ENCODE measurements at regions not wholly inside any gene's neighbourhood (a gene's known extent, or its start where the extent isn't known, plus 50 kb on each side); places are given as distances from the start of the nearest gene placed in this dataset.

GRCh38 chr5:104199771-104200170, 637.2 kb upstream of the NUDT12 start:
- FAIRE-seq (no peak), DNase-seq (no peak)
- H3K4me3 ChIP-seq (ENCODE audit: low read length in 3 of 3), result no peak overlapping the region
- H3K9ac ChIP-seq (ENCODE audit: low read length in 3 of 3), result no peak overlapping the region
- H3K27me3 ChIP-seq (ENCODE audit: control insufficient read depth, insufficient read depth, low read length), result no peaks in the 10 kb centered on the region
- H3K27ac ChIP-seq (ENCODE audit: low read depth in 2 of 2, low read length in 2 of 2), result no peak overlapping the region
- H3K4me1 ChIP-seq (ENCODE audit: control insufficient read depth in 2 of 3, insufficient read depth in 2 of 3, low read depth in 1 of 3, low read length in 3 of 3), result no peaks in the 10 kb centered on the region
- no peak for TF ChIP-seq CTCF (IDR thresholded peaks at IDR 0.05; ENCODE audit: borderline replicate concordance, extremely low read depth, insufficient read depth)
- no peaks in the 10 kb centered on the region for H3K9me3 ChIP-seq (ENCODE audit: control insufficient read depth in 2 of 3, insufficient read depth in 1 of 3, low read length in 3 of 3)
- intact Hi-C loops (cut with DNase I), result no loop called here
- H3K36me3 ChIP-seq (ENCODE audit: control insufficient read depth in 2 of 3, insufficient read depth in 3 of 3, low read length in 3 of 3), result no peaks in the 10 kb centered on the region

DNA sequence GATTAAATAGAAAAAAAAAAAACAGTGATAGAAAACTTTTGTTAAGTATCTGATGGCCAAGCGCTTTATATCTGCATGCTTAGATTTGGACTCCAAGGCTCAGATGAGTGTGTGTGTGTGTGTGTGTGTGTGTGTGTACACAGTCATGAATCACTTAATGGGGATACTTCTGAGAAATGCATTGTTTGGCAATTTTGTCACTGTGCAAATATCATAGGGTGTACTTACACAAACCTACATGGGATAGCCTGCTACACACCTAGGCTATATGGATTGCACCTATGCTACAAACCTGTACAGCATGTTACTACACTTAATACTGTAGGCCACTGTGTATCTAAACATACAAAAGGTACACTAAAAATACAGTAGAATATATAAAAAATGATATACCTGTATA, 635.6 kb upstream of the NUDT12 start:
- Histone ChIP-seq H3K9ac (ENCODE audit: low read length in 3 of 3) (no peak overlapping the region), H3K4me3 (ENCODE audit: low read length in 3 of 3) (no peak overlapping the region), H3K4me1 (ENCODE audit: control insufficient read depth in 2 of 3, insufficient read depth in 2 of 3, low read depth in 1 of 3, low read length in 3 of 3) (no peaks in the 10 kb centered on the region), H3K9me3 (ENCODE audit: control insufficient read depth in 2 of 3, insufficient read depth in 1 of 3, low read length in 3 of 3) (no peaks in the 10 kb centered on the region), H3K36me3 (ENCODE audit: control insufficient read depth in 2 of 3, insufficient read depth in 3 of 3, low read length in 3 of 3) (no peaks in the 10 kb centered on the region), H3K27ac (ENCODE audit: low read depth in 2 of 2, low read length in 2 of 2) (no peak overlapping the region), H3K27me3 (ENCODE audit: control insufficient read depth, insufficient read depth, low read length) (no peaks in the 10 kb centered on the region)
- no peak for TF ChIP-seq CTCF (IDR thresholded peaks at IDR 0.05; ENCODE audit: borderline replicate concordance, extremely low read depth, insufficient read depth)
- DNase-seq (no peak), FAIRE-seq (no peak)
- intact Hi-C loops (cut with DNase I), result no loop called here

DNA sequence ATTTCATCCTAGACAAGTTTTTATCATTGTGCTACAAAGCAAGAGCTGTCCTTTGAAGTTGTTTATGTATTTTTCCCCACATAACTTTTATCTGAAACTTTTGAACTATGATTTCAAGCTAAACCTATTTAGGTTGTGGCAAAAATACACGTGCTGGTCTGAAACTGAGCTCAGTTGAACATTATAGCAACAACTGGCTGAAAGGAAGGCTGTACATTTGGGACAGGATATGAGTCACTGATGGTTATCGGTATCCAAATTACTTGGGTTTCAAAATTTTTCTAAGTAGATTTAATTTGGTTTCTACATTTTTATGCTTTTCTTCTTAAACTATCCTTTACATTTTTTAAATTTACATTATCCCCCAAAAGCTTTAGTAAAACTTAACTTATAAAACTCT, 627.3 kb upstream of the NUDT12 start:
- intact Hi-C loops (cut with DNase I), result no loop called here
- H3K27ac ChIP-seq (ENCODE audit: low read depth in 2 of 2, low read length in 2 of 2), result no peak overlapping the region
- no peaks in the 10 kb centered on the region for H3K36me3 ChIP-seq (ENCODE audit: control insufficient read depth in 2 of 3, insufficient read depth in 3 of 3, low read length in 3 of 3)
- H3K9me3 ChIP-seq (ENCODE audit: control insufficient read depth in 2 of 3, insufficient read depth in 1 of 3, low read length in 3 of 3), result no peaks in the 10 kb centered on the region
- no peak for TF ChIP-seq CTCF (IDR thresholded peaks at IDR 0.05; ENCODE audit: borderline replicate concordance, extremely low read depth, insufficient read depth)
- no peak overlapping the region for H3K9ac ChIP-seq (ENCODE audit: low read length in 3 of 3)
- no peaks in the 10 kb centered on the region for H3K27me3 ChIP-seq (ENCODE audit: control insufficient read depth, insufficient read depth, low read length)
- no peak for FAIRE-seq
- no peaks in the 10 kb centered on the region for H3K4me1 ChIP-seq (ENCODE audit: control insufficient read depth in 2 of 3, insufficient read depth in 2 of 3, low read depth in 1 of 3, low read length in 3 of 3)
- DNase-seq, result no peak
- no peak overlapping the region for H3K4me3 ChIP-seq (ENCODE audit: low read length in 3 of 3)

DNA sequence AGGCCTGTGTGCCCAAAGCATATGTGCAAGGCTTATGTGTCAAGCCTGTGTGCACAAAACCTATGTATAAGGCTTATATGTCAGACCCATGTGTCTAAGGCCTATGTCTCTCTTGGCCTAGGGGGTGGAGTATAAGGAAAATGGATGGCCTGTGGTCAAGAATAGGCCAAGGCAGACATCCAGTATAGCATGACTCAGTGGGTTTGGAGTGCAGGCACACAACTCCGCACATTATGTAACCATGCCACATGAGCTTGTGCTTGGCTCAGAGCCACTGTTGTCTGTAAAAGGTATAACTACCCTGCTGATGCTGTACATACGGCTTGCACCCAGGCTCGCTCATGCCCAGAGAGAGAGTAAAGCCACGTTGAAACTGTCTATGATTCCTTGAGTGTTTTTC, 626.4 kb upstream of the NUDT12 start:
- intact Hi-C loops (cut with DNase I), result no loop called here
- no peak for FAIRE-seq

More for the DNA sequence above, 626.4 kb upstream of the NUDT12 start:
- H3K27ac ChIP-seq (ENCODE audit: low read depth in 2 of 2, low read length in 2 of 2), result no peak overlapping the region
- no peak overlapping the region for H3K9ac ChIP-seq (ENCODE audit: low read length in 3 of 3)
- no peaks in the 10 kb centered on the region for H3K27me3 ChIP-seq (ENCODE audit: control insufficient read depth, insufficient read depth, low read length)
- no peak overlapping the region for H3K4me3 ChIP-seq (ENCODE audit: low read length in 3 of 3)
- no peaks in the 10 kb centered on the region for H3K9me3 ChIP-seq (ENCODE audit: control insufficient read depth in 2 of 3, insufficient read depth in 1 of 3, low read length in 3 of 3)
- H3K4me1 ChIP-seq (ENCODE audit: control insufficient read depth in 2 of 3, insufficient read depth in 2 of 3, low read depth in 1 of 3, low read length in 3 of 3), result no peaks in the 10 kb centered on the region
- no peak for TF ChIP-seq CTCF (IDR thresholded peaks at IDR 0.05; ENCODE audit: borderline replicate concordance, extremely low read depth, insufficient read depth)
- DNase-seq, result no peak
- H3K36me3 ChIP-seq (ENCODE audit: control insufficient read depth in 2 of 3, insufficient read depth in 3 of 3, low read length in 3 of 3), result no peaks in the 10 kb centered on the region
